ENCODE measurements at regions not wholly inside any gene's neighbourhood (a gene's known extent, or its start where the extent isn't known, plus 50 kb on each side); places are given as distances from the start of the nearest gene placed in this dataset.

DNA sequence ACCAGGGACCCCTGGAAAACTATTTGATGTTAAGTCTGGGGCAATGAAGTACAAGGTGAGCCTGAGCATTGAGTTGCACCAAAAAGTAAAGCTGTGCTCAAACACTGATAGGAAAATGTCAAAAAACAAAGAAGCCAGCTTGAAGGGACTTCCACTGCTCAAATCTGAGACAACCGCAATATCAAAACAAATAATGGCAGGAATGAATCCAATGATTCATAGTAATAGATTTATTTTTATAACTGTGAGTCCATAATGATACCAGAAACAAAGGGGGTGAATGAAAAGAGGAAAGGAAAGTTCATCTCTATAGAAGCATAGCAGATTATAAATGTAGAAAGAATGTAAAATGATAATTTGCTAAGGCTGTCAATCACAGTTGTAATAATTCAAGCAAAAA is 237.3 kb upstream of the ZBTB20 start:
- TF ChIP-seq, protein P1, sequence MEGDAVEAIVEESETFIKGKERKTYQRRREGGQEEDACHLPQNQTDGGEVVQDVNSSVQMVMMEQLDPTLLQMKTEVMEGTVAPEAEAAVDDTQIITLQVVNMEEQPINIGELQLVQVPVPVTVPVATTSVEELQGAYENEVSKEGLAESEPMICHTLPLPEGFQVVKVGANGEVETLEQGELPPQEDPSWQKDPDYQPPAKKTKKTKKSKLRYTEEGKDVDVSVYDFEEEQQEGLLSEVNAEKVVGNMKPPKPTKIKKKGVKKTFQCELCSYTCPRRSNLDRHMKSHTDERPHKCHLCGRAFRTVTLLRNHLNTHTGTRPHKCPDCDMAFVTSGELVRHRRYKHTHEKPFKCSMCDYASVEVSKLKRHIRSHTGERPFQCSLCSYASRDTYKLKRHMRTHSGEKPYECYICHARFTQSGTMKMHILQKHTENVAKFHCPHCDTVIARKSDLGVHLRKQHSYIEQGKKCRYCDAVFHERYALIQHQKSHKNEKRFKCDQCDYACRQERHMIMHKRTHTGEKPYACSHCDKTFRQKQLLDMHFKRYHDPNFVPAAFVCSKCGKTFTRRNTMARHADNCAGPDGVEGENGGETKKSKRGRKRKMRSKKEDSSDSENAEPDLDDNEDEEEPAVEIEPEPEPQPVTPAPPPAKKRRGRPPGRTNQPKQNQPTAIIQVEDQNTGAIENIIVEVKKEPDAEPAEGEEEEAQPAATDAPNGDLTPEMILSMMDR (IDR thresholded peaks at IDR 0.05) = no peak
- no peak for TF ChIP-seq ZFX (IDR thresholded peaks at IDR 0.05; ENCODE audit: borderline replicate concordance)
- no peak overlapping the region for H3K27ac ChIP-seq

DNA sequence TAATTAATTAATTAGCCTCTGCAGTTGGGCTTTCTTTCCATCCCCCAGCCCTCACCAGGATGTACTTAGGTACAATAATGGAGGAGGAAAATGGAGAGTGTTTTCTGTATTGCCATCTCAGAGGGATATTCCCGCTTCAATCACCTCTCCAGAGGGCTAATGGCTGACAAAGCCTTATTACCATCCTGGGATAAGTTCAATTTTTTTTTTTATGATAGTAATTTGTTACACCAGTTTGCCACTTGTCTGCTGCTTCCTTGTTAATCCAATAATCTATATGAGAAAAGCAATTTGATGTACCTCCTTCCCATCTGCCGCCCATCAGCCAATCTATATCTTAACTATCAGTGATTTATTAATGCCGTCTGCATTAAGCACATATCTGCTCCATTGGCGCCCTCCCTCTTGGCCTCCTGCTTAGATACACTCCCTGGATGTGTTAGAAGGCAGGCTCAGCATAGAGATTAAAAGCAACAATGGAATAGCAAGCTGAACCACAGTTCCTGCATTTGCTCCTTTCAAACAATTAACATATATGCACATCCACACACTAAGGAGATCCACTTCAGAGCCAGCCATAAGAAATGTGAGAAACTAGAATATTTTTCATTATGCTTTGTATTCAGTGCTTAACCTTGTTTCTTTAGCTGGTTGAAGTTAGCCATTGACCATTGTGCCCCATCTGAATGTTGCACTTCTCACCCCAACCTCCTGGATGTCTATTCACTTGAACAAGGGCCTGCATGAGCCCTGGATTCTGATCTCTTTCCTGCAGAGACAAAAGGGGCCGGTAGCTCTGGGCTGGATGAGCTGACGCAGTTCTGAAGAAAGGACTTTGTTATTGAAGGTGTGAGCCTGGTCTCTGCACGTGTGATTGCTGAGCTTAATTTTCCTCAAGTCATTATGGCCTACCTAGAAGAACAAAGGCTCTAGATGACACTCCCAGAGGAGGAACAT is 237.3 kb upstream of the GAP43 start:
- TF ChIP-seq, protein P1 (IDR thresholded peaks at IDR 0.05) = no peak
- no peak overlapping the region for H3K27ac ChIP-seq

DNA sequence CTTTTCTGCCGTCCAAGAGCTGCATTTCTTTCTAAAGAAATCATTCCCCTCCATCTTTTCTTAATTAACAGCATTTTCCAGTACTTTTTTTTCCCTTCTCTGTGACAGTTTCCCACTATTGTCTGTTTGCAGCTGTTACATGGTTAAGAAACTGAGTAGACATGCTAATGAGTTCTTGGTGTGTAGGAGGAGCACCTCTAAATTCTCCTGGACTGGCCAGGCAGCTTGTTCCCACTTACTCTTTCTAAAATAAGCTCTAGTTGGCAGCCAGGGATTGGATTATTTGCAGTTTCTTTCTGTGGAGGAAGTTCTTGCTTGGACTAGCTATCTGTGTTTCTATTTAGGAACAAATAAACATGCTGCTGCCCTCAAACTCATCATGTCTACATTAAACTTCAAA is 235.1 kb upstream of the GAP43 start:
- H3K27ac ChIP-seq = no peak overlapping the region
- TF ChIP-seq, protein P1 (IDR thresholded peaks at IDR 0.05) = no peak
- no peak for TF ChIP-seq ZFX (IDR thresholded peaks at IDR 0.05; ENCODE audit: borderline replicate concordance)

DNA sequence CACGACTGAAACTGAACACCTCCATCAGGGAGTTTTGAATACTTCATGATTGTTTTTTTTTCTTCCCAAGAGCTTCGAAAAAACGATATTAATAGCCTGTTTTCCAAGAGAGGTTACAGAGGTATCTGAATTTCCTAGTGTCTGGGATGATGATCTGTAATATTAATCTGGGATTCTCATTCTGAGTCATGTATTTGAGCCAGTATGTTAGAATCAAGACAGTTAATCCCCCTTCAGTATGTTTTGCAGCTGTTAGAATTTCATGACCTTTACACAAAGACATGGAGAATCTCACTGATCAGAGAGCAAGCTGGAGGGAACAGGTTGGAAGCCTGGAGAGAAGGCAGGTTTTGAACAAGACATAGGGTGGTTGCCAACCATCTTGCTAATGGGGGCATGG is 234.5 kb upstream of the GAP43 start:
- no peak for TF ChIP-seq ZFX (IDR thresholded peaks at IDR 0.05; ENCODE audit: borderline replicate concordance)
- TF ChIP-seq, protein P1 (IDR thresholded peaks at IDR 0.05) = no peak
- no peak overlapping the region for H3K27ac ChIP-seq

DNA sequence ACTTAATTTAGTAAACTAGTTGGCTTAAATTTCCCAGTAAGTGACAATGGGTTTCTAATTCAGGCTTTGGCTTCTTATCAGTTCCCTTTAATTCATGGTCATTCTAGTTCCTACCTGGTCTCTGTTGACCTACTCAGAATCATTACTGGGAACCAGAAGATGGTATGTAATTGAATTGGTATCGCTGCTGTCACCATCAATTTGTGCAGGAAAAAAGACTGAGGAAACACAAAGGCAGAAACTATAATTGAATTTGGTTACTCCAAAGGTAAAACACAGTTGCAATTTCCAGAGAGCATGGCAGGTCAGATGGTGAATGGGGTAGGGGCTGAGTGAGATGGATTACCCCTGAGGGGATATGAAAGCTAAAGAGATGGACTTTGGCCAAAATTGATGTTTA is 226.5 kb upstream of the GAP43 start:
- TF ChIP-seq, protein P1 (IDR thresholded peaks at IDR 0.05) = no peak
- no peak for TF ChIP-seq ZFX (IDR thresholded peaks at IDR 0.05; ENCODE audit: borderline replicate concordance)
- H3K27ac ChIP-seq = no peak overlapping the region

DNA sequence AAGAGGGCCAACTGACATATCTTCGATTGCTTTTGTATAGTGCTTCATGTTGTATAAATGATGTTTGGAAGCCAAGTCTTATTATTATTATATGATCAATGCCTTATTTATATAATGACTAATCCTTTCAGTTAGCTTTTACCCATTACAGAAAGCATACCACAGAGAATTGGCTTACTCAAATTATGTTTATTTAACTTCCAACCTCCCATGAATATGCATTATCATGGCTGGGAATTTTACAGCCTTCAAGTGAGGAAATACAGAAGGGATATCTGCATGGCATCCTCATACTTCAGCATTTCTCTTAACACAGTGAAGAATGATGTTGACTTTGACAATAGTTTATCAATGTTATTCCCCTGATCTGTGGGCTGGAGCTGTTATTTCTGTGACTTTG is 225.9 kb upstream of the GAP43 start:
- no peak for TF ChIP-seq ZFX (IDR thresholded peaks at IDR 0.05; ENCODE audit: borderline replicate concordance)
- TF ChIP-seq, protein P1 (IDR thresholded peaks at IDR 0.05) = no peak
- no peak overlapping the region for H3K27ac ChIP-seq

DNA sequence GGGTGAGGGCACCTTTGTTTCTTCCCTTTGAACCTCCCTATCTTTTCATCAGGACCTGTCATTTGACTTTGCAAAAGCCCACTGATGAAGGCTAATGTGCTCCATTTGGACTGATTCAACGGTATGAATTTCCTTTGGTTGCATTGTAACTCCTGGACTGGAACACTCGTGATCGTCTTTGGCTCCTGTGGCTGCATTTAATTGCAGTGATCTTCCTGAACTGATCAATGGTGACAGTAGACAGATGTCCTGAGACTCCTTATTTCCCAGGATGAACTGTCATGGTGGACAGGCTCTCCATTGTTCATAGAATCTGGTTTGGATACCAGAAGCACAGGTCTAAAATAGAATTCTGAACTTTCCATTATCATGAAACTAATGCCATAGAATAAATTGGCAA is 224.8 kb upstream of the GAP43 start:
- H3K27ac ChIP-seq = no peak overlapping the region
- TF ChIP-seq, protein P1 (IDR thresholded peaks at IDR 0.05) = no peak
- TF ChIP-seq ZFX (IDR thresholded peaks at IDR 0.05; ENCODE audit: borderline replicate concordance) = no peak
